ENCODE measurements at regions not wholly inside any gene's neighbourhood (a gene's known extent, or its start where the extent isn't known, plus 50 kb on each side); places are given as distances from the start of the nearest gene placed in this dataset.
"Not testable (repeated sequence)": the region's sequence is repeated elsewhere in the genome, so short reads cannot be mapped to it uniquely, and the experiment has no call there.

- DNase-seq, result no peak
- 66 to 83% (median 78%) methylated on average over 5 of the region's 5 CpGs for WGBS, 5 donors
- Histone ChIP-seq H3K27me3 (replicated peaks in 1 of 7) (no peaks in the 10 kb centered on the region), H3K4me3 (no peak overlapping the region), H3K27ac (no peak overlapping the region), H3K4me1 (no peaks in the 10 kb centered on the region), H3K36me3 (no peaks in the 10 kb centered on the region), H3K9me3 (peaks cover 2 to 34% (median 24%) of the 10 kb centered on the region in 8 donors)
- intact Hi-C loops (cut with DNase I; ENCODE audit: low total_unique reads), result no loop called here
- no peak for TF ChIP-seq POLR2A (IDR thresholded peaks at IDR 0.05)
- TF ChIP-seq CTCF (IDR thresholded peaks at IDR 0.05 in 8 of 11, conservative IDR thresholded peaks at IDR 0.05 in 3 of 11), result no peak
- no peak for TF ChIP-seq POLR2AphosphoS5 (IDR thresholded peaks at IDR 0.05)
Measured at GRCh38 chr4:14404730-14405129, 597.6 kb upstream of the CPEB2 start.

DNA sequence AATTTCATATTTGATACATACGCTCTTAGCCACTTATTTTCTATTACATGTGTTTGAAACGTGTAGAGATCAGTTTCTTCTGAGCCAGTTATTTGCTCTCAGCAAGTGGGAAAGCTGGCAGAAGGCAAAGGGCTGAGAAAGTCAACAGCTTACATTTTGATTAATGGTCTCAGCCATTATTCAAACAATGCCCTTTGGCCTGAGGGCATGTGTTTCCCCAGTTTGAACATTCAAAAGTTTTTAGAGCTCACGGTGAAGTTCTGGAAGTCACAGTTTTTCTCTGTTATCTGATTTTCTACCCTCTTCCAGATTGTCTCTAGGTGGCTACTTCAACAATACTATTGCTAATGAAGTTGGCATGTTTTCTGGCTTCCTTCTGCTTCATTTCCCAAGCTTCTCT lies 591.8 kb upstream of the CPEB2 start:
- H3K36me3 ChIP-seq, result no peaks in the 10 kb centered on the region
- no peaks in the 10 kb centered on the region for H3K9me3 ChIP-seq

GRCh38 chr4:14415146-14415545 lies 587.1 kb upstream of the CPEB2 start:
- Histone ChIP-seq H3K4me1 (no peaks in the 10 kb centered on the region), H3K36me3 (no peaks in the 10 kb centered on the region), H3K27ac (no peak overlapping the region), H3K9me3 (no peaks in the 10 kb centered on the region), H3K4me3 (no peak overlapping the region), H3K27me3 (replicated peaks in 1 of 7) (no peaks in the 10 kb centered on the region)
- no peak for DNase-seq
- WGBS, 5 donors, result 24 to 43% (median 29%) methylated on average over 1 of the region's 1 CpG
- intact Hi-C loops (cut with DNase I; ENCODE audit: low total_unique reads), result no loop called here
- TF ChIP-seq POLR2A (IDR thresholded peaks at IDR 0.05) (no peak), CTCF (IDR thresholded peaks at IDR 0.05 in 8 of 11, conservative IDR thresholded peaks at IDR 0.05 in 3 of 11) (no peak), POLR2AphosphoS5 (IDR thresholded peaks at IDR 0.05) (no peak)

More for the DNA sequence above, 591.8 kb upstream of the CPEB2 start:
- DNase-seq, result no peak
- WGBS, 5 donors, result 44 to 64% (median 52%) methylated on average over 3 of the region's 3 CpGs
- TF ChIP-seq POLR2AphosphoS5 (IDR thresholded peaks at IDR 0.05) (no peak), POLR2A (IDR thresholded peaks at IDR 0.05) (no peak), CTCF (IDR thresholded peaks at IDR 0.05 in 8 of 11, conservative IDR thresholded peaks at IDR 0.05 in 3 of 11) (no peak)
- Histone ChIP-seq H3K4me1 (no peaks in the 10 kb centered on the region), H3K27ac (no peak overlapping the region), H3K27me3 (replicated peaks in 1 of 7) (no peaks in the 10 kb centered on the region), H3K4me3 (no peak overlapping the region)
- intact Hi-C loops (cut with DNase I; ENCODE audit: low total_unique reads), result no loop called here

GRCh38 chr4:14419516-14419915 lies 582.8 kb upstream of the CPEB2 start:
- no peak overlapping the region for H3K27ac ChIP-seq
- H3K27me3 ChIP-seq (replicated peaks in 1 of 7), result no peaks in the 10 kb centered on the region
- H3K4me1 ChIP-seq, result no peaks in the 10 kb centered on the region
- TF ChIP-seq CTCF (IDR thresholded peaks at IDR 0.05 in 8 of 11, conservative IDR thresholded peaks at IDR 0.05 in 3 of 11) (no peak), POLR2A (IDR thresholded peaks at IDR 0.05) (no peak), POLR2AphosphoS5 (IDR thresholded peaks at IDR 0.05) (no peak)
- 70 to 93% (median 82%) methylated on average over 2 of the region's 2 CpGs for WGBS, 5 donors
- H3K9me3 ChIP-seq, result peaks cover 0 to 6% (median 0%) of the 10 kb centered on the region in 8 donors
- H3K4me3 ChIP-seq, result no peak overlapping the region
- H3K36me3 ChIP-seq, result no peaks in the 10 kb centered on the region
- intact Hi-C loops (cut with DNase I; ENCODE audit: low total_unique reads), result no loop called here
- DNase-seq, result no peak

GRCh38 chr4:14426297-14426696 lies 576.0 kb upstream of the CPEB2 start:
- DNase-seq; H3K27me3 ChIP-seq (replicated peaks in 1 of 7); H3K4me1 ChIP-seq; H3K36me3 ChIP-seq; intact Hi-C loops (cut with DNase I; ENCODE audit: low total_unique reads); H3K4me3 ChIP-seq; H3K27ac ChIP-seq: not testable (repeated sequence)
- 89 to 94% (median 92%) methylated on average over 15 of the region's 15 CpGs for WGBS, 5 donors
- peaks cover 0 to 26% (median 6%) of the 10 kb centered on the region in 8 donors for H3K9me3 ChIP-seq

Measured in spleen (tissue), 11 donors.